MG63 (cell line): ENCODE measurements at regions not wholly inside any gene's neighbourhood (a gene's known extent, or its start where the extent isn't known, plus 50 kb on each side); places are given as distances from the start of the nearest gene placed in this dataset.
"Not testable (repeated sequence)": the region's sequence is repeated elsewhere in the genome, so short reads cannot be mapped to it uniquely, and the experiment has no call there.

Experiments used
- DNase-seq: peaks from one replicate; pipeline ENCODE4 v3.0.0-alpha.2; 2020
- H3K27me3 ChIP-seq: fragments of 250-450 bp; sonication (Bioruptor Pico); 2 replicates; pipeline ENCODE4 v1.5.1; 2020; ENCODE audit warnings: mild to moderate bottlenecking, moderate library complexity
- H3K36me3 ChIP-seq: fragments of 250-450 bp; sonication (Bioruptor Pico); 2 replicates; pipeline ENCODE4 v1.5.1; 2020; ENCODE audit warnings: mild to moderate bottlenecking, moderate library complexity
- H3K4me3 ChIP-seq: fragments of 250-450 bp; sonication (Bioruptor Pico); 2 replicates; pipeline ENCODE4 v1.5.1; 2020; ENCODE audit warnings: mild to moderate bottlenecking, moderate library complexity
- H3K9me3 ChIP-seq: fragments of 250-450 bp; sonication (Bioruptor Pico); 2 replicates; pipeline ENCODE4 v1.5.1; 2020; ENCODE audit warnings: mild to moderate bottlenecking, moderate library complexity

DNA sequence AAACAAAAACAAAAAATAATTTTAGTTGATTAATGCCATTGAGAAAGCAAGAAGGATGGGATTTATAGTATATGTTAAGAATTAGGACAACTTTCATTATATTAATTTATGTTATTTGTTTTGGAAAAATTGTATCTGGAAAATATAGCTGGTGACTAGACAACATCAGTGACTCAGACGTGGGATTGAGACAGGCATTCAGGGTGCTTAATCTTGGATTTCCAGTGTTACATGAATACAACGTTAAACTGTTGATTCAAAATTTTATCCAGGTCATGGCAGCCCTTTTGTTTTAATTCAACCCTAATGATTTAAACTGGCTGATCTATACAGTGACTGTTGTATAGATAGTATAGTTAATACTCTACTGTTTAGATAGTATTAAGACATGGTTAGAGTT lies 827.1 kb upstream of the B3GALT2 start:
- Histone ChIP-seq H3K9me3 (no peaks in the 10 kb centered on the region), H3K4me3 (no peak overlapping the region), H3K36me3 (no peaks in the 10 kb centered on the region), H3K27me3 (no peaks in the 10 kb centered on the region)
- no peak for DNase-seq

DNA sequence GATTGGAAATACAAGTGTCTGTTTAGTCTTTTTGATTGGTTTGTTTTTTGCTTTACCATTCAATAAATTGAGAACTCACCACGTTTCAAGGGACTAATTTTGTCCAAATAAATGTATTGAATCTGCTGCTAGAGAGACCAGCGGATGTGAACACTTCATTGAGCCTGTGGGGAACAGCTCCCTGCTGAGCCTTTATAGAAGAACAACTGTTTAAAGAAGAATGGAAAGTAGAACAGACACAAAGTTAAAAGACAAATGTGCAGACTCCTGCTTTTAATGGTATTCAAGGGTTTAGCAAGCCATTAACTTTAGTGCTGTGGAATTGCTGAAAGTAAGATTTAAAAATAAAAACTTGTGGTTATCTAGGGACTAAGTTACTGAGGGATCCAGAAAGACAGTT lies 817.7 kb upstream of the B3GALT2 start:
- H3K27me3 ChIP-seq: no peaks in the 10 kb centered on the region
- no peak for DNase-seq
- no peaks in the 10 kb centered on the region for H3K9me3 ChIP-seq
- H3K36me3 ChIP-seq: no peaks in the 10 kb centered on the region
- no peak overlapping the region for H3K4me3 ChIP-seq

DNA sequence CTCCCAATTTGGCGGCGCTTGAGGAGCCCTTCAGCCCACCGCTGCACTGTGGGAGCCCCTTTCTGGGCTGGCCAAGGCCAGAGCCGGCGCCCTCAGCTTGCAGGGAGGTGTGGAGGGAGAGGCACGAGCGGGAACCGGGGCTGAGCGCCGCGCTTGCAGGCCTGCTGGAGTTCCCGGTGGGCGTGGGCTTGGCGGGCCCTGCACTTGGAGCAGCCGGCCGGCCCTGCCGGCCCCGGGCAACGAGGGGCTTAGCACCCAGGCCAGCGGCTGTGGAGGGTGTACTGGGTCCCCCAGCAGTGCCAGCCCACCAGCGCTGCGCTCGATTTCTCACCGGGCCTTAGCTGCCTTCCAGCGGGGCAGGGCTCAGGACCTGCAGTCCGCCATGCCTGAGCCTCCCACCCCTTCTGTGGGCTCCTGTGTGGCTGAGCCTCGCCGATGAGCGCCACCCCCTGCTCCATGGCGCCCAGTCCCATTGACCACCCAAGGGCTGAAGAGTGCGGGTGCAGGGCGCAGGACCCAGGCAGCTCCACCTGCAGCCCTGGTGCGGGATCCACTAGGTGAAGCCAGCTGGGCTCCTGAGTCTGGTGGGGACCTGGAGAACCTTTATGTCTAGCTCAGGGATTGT lies 815.4 kb upstream of the B3GALT2 start:
- not testable (repeated sequence) for H3K27me3 ChIP-seq, H3K9me3 ChIP-seq, H3K36me3 ChIP-seq, DNase-seq, H3K4me3 ChIP-seq

DNA sequence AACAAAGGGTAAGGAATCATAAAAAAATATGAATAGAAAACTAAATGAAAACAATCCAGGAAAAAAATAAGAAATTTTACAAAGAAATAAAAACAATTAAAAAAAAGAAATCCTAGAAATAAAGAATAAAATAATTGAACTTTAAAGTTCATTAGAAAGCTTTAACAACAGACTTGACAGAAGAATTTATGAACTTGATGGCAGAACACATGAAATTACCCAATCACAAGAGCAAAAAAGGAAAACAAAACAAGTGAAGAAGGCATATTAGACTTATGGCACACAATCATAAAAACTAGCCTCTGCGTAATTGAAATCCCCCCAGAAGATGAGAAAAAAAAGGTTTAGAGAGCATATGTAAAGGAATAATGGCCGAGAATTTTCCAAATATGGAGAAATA lies 802.5 kb upstream of the B3GALT2 start:
- Histone ChIP-seq H3K36me3 (no peaks in the 10 kb centered on the region), H3K9me3 (peaks cover 15% of the 10 kb centered on the region), H3K4me3 (no peak overlapping the region), H3K27me3 (no peaks in the 10 kb centered on the region)
- DNase-seq: no peak

DNA sequence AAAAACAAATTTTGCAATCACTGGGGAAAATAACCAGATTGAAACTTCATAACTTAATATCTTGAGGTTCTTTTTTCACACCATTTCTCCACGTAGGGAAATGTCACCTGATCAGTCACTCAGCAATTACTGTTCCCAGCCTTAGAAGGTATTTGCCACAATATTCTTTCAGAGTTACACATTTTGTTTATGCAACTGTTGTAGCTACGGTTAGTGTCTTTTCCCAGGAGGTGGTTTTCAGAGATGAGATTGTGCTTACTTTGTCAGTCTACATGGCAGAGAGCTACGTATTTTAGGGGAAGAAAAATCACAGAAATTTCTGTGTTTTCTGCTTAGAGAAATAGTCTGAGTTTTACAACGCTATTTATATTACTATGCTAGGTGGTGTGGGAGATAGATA lies 792.8 kb upstream of the B3GALT2 start:
- H3K36me3 ChIP-seq: no peaks in the 10 kb centered on the region
- no peak for DNase-seq
- H3K9me3 ChIP-seq: peaks cover 2% of the 10 kb centered on the region; the same call in 1 of the 2 replicates
- H3K4me3 ChIP-seq: no peak overlapping the region
- H3K27me3 ChIP-seq: no peaks in the 10 kb centered on the region

DNA sequence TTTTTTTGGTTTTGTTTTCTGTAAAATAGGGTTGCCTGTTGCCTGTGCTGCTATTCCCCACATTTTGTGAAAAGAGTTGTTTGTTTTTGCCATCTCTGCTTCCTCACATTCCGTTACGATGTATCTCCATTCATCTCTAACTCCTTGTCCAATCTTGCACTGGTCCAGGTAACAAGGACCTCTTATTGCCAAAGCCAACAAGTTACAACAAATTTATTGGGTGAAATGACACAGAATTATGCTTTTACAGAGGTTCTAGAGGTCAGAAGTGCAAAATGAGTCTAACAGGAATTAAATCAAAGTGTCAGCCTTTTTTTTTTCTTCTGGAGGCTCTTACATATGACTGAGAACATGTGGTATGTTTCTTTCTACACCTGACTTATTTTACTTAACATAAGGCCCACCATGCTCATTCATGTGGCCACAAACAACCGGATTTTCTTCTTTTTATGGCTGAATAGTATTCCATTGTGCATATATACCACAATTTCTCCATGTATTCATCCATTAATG lies 787.9 kb upstream of the B3GALT2 start:
- Histone ChIP-seq H3K9me3 (no peaks in the 10 kb centered on the region), H3K4me3 (no peak overlapping the region), H3K27me3 (no peaks in the 10 kb centered on the region), H3K36me3 (no peaks in the 10 kb centered on the region)
- DNase-seq: no peak

DNA sequence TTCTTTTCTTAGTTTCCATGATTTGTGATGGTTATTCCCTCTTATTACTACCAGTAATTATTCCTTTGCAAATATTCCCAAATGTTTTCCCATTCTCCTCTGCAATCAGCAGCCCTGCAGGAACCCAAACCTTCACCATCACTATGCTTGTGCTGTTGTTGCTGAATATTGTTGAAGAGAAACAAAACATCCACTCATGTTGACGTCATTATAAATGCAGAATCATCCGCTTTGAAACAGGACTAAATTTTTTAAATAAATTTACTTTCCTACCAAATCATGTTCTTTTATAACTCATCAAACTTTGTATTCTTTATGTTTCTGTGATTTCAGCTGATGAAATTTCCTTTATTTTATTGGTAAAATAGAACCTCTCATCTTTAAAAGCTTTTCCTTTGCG lies 787.0 kb upstream of the B3GALT2 start:
- H3K9me3 ChIP-seq: no peaks in the 10 kb centered on the region
- no peak for DNase-seq
- no peaks in the 10 kb centered on the region for H3K36me3 ChIP-seq
- no peak overlapping the region for H3K4me3 ChIP-seq
- no peaks in the 10 kb centered on the region for H3K27me3 ChIP-seq

DNA sequence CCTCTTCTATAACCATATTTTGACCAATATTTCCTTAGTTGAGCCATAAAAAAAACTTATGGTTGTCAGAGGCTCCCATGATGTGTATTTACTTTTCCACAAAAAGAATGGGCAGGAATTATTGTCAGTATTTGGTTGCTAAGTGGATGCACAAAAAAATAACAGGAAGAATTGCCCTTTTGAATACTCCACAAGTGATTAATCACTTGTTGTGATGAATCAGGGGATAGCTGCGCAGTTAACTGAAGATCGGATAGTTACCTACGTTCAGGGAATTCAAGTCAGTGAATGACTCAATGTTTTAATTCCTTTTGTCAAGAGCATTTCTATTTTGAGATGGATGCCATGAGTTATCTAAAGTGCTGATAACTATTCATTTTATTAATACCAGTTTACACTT lies 785.2 kb upstream of the B3GALT2 start:
- H3K36me3 ChIP-seq: no peaks in the 10 kb centered on the region
- no peaks in the 10 kb centered on the region for H3K27me3 ChIP-seq
- no peak overlapping the region for H3K4me3 ChIP-seq
- DNase-seq: no peak
- no peaks in the 10 kb centered on the region for H3K9me3 ChIP-seq

DNA sequence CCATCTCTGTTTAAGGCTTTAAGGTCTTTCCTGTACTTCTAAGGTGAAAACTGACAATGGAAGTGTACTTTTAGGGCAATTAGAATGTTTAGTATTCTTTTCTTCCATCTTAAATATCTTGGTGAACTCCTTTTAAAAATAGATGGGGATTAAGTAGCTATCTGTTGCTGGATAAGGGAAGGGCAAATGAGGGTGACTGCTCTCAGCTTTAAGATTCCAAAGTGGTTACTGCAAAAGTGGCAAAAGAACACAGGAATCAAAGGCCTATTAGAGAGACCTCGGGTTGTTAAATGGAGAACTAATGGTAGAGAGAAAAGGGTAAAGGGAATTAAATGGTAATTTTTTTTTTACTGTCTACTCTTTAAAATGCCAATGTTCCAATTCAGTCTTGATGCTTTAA lies 774.1 kb upstream of the B3GALT2 start:
- Histone ChIP-seq H3K36me3 (no peaks in the 10 kb centered on the region), H3K27me3 (no peaks in the 10 kb centered on the region), H3K9me3 (no peaks in the 10 kb centered on the region), H3K4me3 (no peak overlapping the region)
- DNase-seq: no peak

DNA sequence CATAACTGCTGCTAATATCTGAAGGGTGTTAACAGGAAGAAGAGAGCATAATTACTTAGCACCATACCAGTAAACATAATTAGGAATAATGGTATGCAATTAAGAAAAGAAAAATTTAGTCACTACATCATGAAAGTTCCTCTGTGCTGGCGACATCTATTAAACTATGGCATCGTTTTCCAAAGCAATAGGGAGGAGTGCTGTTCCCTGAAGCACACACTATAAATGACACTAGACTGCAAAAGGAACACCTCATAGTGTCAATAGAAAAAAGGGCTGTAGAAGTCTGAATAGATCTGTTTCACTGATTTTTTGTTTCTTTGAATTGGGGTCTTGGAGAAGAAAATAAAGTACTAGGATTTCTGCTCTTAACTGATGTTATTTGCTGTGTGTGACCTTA lies 773.6 kb upstream of the B3GALT2 start:
- DNase-seq: no peak
- Histone ChIP-seq H3K4me3 (no peak overlapping the region), H3K9me3 (no peaks in the 10 kb centered on the region), H3K36me3 (no peaks in the 10 kb centered on the region), H3K27me3 (no peaks in the 10 kb centered on the region)

DNA sequence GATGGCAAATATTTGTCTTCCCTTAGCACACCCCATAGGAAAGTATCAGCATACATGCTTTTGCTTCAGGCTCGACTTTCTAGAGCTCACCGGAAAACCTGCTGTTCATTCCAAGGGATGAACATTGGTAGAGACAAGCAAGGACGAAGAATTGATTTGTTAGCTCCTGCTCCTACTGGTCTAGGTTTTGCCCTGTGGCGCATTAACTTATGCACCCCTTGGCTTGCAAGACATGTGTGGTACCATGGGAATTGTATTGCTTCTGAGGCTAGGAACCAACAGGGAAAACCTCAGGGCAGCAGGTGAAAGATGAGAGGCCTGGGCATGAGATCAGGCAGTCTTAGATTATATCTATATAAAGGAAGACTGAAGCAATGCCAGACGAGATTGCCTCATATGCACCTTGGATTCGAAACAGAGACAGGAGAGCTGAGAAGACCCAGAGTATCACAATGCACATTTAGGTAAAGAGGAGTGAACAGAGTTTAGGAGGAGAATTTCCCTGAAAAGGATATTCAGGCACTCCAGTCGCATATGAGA lies 771.2 kb upstream of the B3GALT2 start:
- Histone ChIP-seq H3K4me3 (no peak overlapping the region), H3K27me3 (no peaks in the 10 kb centered on the region), H3K9me3 (no peaks in the 10 kb centered on the region), H3K36me3 (no peaks in the 10 kb centered on the region)
- no peak for DNase-seq

DNA sequence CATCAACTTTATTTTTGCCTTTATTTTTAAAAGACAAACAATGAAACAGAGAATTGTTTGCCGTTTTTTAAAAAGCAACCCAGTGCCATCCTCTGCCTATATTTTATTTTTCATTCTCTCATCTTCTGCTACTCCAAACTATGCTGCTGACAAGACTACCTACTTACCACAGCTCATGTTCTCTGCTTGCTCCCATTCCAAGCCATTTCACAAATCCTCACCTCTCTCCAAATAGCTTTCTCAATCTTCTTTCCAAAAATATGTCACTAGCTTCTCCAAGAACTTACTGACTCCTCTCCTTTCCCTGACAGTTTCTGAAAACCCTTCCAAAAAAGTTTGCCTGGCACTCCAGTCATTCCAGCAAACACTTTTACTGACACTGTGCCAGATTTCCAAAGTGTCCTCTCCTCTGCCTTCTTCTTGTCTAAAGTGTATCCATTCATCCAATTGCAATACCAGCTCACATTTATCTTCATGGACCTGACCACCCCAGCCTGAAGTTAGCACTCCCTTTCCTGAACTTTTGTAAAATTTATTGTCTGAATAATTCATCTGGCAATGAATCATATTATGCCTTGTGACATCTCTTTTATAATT lies 766.5 kb upstream of the B3GALT2 start:
- Histone ChIP-seq H3K27me3 (no peaks in the 10 kb centered on the region), H3K9me3 (no peaks in the 10 kb centered on the region), H3K4me3 (no peak overlapping the region), H3K36me3 (no peaks in the 10 kb centered on the region)
- DNase-seq: no peak

DNA sequence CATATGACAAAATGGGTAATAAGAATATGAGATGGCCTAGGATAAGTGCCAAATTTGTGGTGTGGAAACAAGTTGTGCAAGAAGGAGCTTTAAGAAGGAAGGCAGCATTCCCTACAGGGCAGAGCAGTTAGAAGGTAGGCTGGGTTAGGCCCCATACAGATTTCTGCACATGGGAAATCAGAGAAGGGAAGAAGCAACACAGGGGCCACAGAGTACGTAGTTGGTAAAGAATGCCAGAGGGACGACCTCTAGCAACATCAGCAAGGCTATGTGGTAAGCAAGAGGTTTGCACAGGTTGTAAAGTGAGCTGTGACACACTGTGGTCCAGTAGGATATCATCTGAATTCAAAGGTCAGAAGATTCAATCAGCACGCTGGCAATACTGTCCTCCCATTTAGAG lies 765.6 kb upstream of the B3GALT2 start:
- H3K4me3 ChIP-seq: no peak overlapping the region
- H3K36me3 ChIP-seq: no peaks in the 10 kb centered on the region
- no peak for DNase-seq

DNA sequence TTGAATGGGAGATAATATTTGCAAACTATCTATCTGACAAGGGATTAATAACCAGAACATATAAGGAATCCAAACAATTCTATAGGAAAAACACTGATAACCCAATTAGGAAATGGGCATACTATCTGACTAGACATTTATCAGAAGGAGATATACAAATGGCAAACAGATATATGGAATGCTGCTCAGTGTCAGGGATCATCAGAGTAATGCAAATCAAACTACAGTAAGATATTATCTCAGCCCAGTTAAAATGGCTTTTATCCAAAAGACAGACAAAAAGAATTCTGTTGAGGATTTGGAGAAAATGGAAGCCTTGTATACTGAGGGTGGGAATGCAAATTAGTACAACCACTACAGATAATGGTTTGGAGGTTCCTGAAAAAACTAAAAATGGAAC lies 758.0 kb upstream of the B3GALT2 start:
- Histone ChIP-seq H3K36me3 (no peaks in the 10 kb centered on the region), H3K9me3 (no peaks in the 10 kb centered on the region), H3K27me3 (no peaks in the 10 kb centered on the region), H3K4me3 (no peak overlapping the region)
- no peak for DNase-seq

More for the DNA sequence above, 765.6 kb upstream of the B3GALT2 start:
- H3K27me3 ChIP-seq: no peaks in the 10 kb centered on the region
- H3K9me3 ChIP-seq: no peaks in the 10 kb centered on the region

DNA sequence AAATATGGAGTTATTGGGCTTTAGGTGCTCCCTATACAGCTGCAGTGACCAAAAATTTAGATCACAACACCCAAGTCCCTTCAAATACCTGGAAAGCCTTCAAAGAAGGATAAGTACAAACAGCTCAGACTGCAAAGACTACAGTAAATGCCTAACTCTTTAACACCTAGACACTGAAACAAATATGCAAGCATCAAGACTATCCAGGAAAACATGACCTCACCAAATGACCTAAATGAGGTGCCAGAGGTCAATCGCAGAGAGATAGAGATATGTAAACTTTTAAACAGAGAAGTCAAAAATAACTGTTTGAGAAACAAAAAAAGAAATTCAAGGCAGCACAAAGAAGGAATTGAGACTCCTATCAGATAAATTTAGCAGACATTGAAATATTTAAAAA lies 753.8 kb upstream of the B3GALT2 start:
- DNase-seq: no peak
- no peaks in the 10 kb centered on the region for H3K27me3 ChIP-seq
- no peaks in the 10 kb centered on the region for H3K36me3 ChIP-seq
- H3K4me3 ChIP-seq: no peak overlapping the region
- no peaks in the 10 kb centered on the region for H3K9me3 ChIP-seq

DNA sequence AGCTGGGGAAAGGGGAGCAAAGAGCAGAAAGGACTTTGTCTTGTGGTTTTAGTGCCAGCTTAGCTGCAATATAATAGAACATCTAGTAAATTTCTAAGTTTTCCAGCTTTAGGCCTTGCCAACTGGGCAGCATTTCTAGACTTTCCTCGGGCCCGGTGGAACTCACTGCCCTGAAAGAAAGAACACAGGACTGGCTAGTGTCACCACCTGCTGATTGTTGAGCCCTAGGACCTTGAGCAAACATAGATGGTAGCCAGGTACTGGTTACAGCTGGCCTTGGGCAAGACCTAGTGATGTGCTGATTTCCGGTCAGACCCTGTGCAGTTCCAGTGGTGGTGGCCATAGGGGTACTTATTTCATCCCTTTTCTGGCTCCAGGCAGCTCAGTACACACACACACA lies 753.2 kb upstream of the B3GALT2 start:
- no peaks in the 10 kb centered on the region for H3K36me3 ChIP-seq
- H3K27me3 ChIP-seq: no peaks in the 10 kb centered on the region
- H3K9me3 ChIP-seq: no peaks in the 10 kb centered on the region
- H3K4me3 ChIP-seq: no peak overlapping the region
- no peak for DNase-seq

DNA sequence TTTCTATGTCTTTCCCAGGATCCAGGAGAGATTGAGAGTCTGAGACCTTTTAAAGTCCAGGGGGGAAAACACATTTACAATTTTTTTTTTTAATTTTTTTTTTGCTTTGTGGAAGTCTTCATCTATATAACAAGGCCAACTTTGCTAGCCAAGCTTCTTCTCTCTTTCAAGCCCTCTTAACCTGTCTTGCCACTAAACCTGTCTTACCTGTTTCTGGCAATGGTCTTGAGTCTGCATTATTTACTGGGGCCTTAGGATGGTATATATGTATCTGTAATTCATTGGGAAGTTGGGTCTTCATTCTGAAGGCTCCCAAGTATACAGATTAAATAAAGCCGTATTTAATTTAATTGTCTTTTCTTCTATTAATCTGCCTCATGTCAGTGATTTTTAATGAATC lies 750.9 kb upstream of the B3GALT2 start:
- H3K9me3 ChIP-seq: no peaks in the 10 kb centered on the region
- no peaks in the 10 kb centered on the region for H3K36me3 ChIP-seq
- no peaks in the 10 kb centered on the region for H3K27me3 ChIP-seq
- no peak for DNase-seq
- no peak overlapping the region for H3K4me3 ChIP-seq

DNA sequence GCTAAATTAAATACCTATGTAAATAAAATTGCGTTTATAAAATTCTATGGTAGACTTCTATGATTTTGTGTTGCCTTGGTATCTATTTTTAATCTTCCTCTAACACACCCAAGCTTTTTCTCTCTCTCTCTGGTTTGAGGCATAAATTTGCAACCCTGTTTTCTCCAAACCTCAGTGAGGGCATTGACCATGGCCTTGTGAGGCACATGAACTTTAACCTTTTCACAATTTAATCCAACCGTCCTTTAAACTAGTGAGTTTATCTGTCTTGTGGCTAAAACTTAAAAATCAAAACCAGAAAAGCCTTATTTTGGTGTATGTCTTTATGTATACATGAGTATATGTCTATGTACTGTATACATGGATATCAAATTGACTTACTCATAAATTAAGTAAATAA lies 746.6 kb upstream of the B3GALT2 start:
- no peaks in the 10 kb centered on the region for H3K9me3 ChIP-seq
- DNase-seq: no peak
- H3K4me3 ChIP-seq: no peak overlapping the region
- no peaks in the 10 kb centered on the region for H3K36me3 ChIP-seq
- no peaks in the 10 kb centered on the region for H3K27me3 ChIP-seq
